ENCODE measurements at regions not wholly inside any gene's neighbourhood (a gene's known extent, or its start where the extent isn't known, plus 50 kb on each side); places are given as distances from the start of the nearest gene placed in this dataset.

DNA sequence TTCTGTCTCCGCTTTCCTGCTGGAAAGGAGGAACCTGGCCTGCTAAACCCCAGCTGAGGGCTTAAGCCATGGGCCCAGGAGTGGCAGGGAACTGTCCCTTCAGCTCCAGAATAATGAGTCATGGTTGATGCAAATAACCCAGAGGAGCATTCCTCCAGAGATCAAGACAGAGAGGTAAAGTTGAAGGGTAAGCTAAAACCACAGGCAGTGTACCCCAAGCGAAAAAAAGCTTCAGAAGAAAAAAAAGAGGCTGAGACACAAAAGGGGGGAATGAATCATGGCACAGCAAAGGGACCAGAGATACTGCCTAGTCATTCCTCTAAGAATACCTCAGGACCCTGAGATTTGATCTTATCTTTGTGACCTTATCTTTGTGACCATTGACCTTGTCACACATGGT is 199.5 kb upstream of the TAS2R1 start:
- TF ChIP-seq, protein P1, sequence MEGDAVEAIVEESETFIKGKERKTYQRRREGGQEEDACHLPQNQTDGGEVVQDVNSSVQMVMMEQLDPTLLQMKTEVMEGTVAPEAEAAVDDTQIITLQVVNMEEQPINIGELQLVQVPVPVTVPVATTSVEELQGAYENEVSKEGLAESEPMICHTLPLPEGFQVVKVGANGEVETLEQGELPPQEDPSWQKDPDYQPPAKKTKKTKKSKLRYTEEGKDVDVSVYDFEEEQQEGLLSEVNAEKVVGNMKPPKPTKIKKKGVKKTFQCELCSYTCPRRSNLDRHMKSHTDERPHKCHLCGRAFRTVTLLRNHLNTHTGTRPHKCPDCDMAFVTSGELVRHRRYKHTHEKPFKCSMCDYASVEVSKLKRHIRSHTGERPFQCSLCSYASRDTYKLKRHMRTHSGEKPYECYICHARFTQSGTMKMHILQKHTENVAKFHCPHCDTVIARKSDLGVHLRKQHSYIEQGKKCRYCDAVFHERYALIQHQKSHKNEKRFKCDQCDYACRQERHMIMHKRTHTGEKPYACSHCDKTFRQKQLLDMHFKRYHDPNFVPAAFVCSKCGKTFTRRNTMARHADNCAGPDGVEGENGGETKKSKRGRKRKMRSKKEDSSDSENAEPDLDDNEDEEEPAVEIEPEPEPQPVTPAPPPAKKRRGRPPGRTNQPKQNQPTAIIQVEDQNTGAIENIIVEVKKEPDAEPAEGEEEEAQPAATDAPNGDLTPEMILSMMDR (conservative IDR thresholded peaks at IDR 0.05): no peak
- no peak for TF ChIP-seq EZH2 (IDR thresholded peaks at IDR 0.05; ENCODE audit: low read depth)
